Right kidney (tissue), 1 donor: ENCODE measurements at regions not wholly inside any gene's neighbourhood (a gene's known extent, or its start where the extent isn't known, plus 50 kb on each side); places are given as distances from the start of the nearest gene placed in this dataset.

Source experiments
- DNase-seq: peaks from one replicate; pipeline ENCODE4 v3.0.0-alpha.2; 2016

DNA sequence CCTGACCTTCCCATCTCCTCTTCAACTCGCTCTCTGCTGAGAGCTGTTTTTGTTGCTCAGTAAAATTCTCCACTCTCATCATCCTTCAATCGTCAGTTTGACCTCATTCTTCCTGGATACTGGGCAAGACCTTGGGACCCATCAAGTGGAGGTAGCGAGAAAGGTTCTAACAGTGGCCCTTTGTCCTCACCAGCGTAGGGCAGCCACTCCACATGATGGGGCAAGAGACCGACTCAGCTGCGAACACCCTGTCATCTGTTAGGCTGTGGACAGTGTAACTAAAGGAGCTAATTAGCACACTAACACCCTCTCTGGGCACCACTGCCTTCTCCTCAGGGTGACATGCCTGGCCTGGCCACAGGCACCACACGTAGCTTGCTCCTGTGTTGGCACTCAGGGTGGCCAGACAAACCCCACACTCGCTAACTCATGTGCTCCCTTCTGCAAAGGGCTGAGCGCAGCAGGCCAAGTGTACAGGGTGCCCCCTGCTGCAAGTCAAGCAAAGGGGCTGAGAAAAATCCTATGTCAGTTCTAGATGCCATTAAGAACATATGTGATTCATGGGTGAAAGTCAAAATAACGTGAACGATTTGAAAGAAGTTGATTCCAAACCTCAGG lies 1216.0 kb downstream of the SLITRK5 start:
- no peak for DNase-seq

DNA sequence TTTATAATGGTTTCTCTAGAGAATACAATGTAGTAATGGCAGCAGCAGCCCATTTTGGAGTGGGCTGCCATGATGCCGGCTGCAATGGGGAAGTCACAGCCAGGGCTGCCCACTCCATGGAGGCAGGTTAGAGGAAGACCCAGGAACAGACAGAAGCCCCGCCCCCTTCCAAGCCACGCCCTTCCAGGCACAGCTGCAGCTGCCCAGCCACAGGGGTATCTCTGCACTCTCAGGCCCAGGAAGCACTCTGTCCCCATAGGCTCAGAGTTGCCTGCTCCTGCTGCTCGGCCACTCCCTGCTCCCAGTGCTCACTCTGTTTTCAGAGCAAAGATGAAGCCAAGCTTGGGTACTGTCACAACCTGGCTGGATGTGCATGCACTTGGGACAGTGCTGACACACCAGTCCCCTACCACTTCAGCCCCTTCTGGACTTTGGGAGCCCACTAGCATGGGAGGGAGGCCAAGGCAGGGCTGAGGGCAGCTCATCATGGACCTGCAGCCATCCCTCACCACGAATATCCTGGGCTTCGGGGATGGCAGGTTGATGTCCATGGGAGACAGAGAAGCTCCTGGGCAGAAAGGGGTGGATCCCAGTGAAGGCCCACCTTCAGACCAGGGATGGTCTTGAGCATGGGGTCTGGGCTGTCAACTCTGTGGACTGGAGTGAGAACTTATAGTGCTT lies 1224.2 kb downstream of the SLITRK5 start:
- DNase-seq, result no peak

- DNase-seq, result no peak
Measured at GRCh38 chr13:88896466-88896865, 1225.3 kb downstream of the SLITRK5 start.

DNA sequence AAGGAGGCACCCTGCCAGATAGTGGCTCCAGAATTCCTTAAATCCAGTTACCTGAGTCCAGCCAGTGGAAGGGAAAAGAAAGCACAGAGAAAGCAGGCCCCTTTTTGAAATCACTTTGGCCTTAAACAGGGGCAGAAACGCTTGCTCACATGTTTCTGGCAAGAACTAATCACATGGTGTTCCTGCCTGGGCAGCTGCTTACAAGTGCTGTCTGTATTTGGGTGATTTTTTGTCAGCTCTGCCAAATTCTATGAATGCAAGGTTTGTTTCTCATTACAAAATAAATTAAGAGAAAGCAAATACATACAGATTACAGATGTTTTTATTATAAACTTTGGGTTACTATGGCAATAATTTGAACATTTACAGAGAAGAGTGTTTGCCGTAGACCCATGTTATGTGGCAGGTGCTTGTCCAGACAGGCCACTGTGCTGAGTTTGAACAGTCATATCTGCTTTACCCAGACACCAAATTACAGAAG lies 1237.8 kb downstream of the SLITRK5 start:
- DNase-seq, result no peak

GRCh38 chr13:88919970-88920628 lies 1248.9 kb downstream of the SLITRK5 start:
- no peak for DNase-seq

- DNase-seq, result no peak
Measured at GRCh38 chr13:88925954-88926353, 1254.8 kb downstream of the SLITRK5 start.

DNA sequence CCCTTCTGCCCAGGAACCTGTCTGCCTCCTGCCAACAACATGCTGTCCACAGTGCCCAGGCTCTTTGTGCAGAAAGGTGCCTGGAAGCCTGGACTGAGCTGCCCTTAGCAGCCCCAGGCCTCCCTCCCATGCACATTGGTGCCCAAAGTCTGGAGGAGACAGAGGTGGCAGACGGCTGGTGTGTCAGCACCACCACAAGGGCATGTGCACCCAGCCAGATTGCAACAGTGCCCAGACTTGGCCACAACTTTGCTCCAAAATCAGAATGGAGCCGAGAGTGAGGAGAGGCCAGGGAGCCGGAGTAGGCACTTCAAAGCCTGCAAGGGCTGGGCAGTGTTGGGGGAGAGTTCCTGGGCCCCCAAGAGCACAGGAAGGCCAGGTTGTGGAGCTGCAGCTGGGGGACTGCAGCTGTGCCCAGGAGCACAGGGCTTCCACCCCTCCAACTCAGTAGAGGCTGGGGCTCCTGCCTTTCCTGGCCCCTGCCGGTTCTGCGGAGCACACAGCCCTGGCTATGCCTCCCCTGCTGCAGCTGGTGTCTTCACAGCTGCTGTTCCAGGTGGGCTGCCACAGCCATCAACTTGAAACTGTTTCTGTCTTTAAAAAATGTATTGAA lies 1255.8 kb downstream of the SLITRK5 start:
- no peak for DNase-seq

GRCh38 chr13:88932950-88933349 lies 1261.8 kb downstream of the SLITRK5 start:
- DNase-seq, result no peak

DNA sequence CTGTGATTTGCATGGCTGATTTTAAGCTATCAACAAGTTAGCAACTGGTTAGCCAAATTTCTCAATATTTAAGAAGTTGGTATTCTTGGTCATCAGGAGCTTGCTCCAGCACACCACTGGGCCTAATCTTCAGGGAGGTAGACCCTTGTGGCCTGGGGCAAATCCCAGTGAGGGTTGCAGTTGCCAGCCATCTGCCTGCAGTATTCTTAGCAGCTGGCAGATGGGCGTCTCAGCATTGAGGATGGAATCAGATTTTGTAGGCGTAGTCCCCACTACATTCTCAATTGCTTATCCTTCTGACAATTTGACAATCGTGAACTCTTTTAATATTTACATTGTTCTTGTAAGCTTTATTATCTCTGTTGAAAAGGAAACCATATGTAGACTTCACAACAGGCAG lies 1266.2 kb downstream of the SLITRK5 start:
- DNase-seq, result no peak

- DNase-seq, result no peak
Measured at GRCh38 chr13:88945793-88946192, 1274.6 kb downstream of the SLITRK5 start.

- DNase-seq, result no peak
Measured at GRCh38 chr13:88948501-88948900, 1277.3 kb downstream of the SLITRK5 start.

DNA sequence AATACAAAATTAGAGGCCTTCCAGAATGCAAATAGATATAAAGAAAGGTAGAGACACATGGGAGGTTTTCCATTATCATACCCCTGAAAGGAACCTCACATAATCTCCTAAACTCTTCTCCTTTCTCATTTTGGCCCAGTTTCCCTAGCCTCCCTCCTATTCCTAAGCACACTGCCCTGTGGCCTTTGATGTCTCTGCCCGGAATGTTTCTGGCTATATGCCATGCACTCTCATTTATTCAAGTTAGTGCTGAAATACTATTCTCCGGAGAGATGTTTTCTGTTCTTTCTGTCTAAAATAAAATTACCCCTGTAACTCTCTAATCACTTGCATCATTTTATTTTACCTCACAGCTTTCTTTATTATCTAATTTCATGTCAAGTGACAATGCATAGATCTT lies 1287.7 kb downstream of the SLITRK5 start:
- DNase-seq, result no peak

GRCh38 chr13:88976466-88976865 lies 1305.3 kb downstream of the SLITRK5 start:
- DNase-seq, result no peak

DNA sequence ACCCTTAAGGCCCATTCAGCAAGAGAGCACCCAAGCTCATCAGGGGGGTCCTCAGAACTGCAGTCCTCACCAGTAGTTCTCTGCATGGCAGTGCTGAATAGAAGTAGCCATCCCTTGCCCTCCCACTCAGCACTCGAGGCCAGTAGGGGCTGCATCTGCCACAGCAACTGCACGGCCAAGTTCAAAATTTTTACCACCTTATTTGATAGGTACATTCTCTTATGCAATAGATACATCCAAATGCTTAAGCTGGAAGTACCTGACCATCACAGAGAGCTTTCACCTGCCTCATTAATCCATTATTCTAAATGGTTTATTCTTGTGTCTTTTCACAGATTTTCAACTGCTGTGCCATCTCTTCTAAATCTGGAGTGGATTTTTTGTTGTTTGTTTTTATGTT lies 1307.4 kb downstream of the SLITRK5 start:
- no peak for DNase-seq

GRCh38 chr13:88979465-88980175 lies 1308.4 kb downstream of the SLITRK5 start:
- no peak for DNase-seq

- DNase-seq, result no peak
Measured at GRCh38 chr13:89003656-89004055, 1332.5 kb downstream of the SLITRK5 start.

DNA sequence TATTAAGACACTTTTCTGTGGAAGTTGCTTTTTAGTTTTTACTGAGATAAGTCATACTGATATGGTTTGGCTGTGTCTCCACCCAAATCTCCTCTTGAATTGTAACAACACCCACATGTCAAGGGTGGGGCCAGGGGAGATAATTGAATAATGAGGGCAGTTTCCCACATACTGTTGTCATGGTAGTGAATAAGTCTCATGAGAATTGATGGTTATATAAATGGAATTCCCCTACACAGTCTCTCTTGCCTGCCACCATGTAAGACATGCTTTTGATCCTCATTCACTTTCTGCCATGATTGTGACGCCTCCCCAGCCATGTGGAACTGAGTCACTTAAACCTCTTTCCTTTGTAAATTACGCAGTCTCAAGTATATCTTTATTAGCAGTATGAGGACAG lies 1340.4 kb downstream of the SLITRK5 start:
- no peak for DNase-seq

GRCh38 chr13:89027694-89028306 lies 1356.6 kb downstream of the SLITRK5 start:
- DNase-seq, result no peak

DNA sequence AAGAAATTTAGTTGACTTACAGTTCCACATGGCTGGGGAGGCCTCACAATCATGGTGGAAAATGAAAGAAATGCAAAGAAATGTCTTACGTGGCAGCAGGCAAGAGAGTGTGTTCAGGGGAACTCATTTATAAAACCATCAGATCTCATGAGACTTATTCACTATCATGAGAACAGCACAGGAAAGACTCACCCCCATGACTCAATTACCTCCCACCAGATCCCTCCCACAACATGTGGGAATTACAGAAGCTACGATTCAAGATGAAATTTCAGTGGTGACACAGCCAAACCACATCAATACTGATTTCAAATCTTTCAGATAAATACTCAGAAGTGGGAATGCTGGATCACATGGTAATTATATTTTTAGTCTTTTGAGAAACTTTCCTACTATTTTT lies 1357.9 kb downstream of the SLITRK5 start:
- no peak for DNase-seq

GRCh38 chr13:89034015-89034414 lies 1362.8 kb downstream of the SLITRK5 start:
- no peak for DNase-seq

GRCh38 chr13:89052699-89053098 lies 1381.5 kb downstream of the SLITRK5 start:
- DNase-seq, result no peak

DNA sequence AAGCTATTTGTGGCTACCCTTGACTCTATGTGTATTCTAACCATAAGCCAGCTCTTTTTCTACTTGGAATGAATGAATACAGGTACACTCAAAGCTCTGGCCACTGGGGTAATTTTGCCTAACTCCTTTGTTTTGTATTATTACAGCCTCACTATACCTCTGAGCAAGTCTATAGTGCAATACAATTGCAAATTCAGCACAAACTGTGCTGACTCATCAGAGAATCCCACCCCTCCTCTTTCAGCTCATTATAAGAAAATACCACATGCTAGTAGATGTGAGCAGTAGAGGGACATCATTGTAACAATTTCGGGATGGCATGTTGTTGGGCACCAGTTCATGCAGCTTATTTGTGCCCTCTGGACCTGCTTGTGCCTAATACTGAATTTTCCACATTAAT lies 1382.2 kb downstream of the SLITRK5 start:
- DNase-seq, result no peak
